ENCODE measurements at regions not wholly inside any gene's neighbourhood (a gene's known extent, or its start where the extent isn't known, plus 50 kb on each side); places are given as distances from the start of the nearest gene placed in this dataset.

- DNase-seq (ENCODE audit: low read depth), result no peak
These were observed 855.0 kb downstream of the USP25 start for GRCh38 chr21:16584756-16585155.

DNA sequence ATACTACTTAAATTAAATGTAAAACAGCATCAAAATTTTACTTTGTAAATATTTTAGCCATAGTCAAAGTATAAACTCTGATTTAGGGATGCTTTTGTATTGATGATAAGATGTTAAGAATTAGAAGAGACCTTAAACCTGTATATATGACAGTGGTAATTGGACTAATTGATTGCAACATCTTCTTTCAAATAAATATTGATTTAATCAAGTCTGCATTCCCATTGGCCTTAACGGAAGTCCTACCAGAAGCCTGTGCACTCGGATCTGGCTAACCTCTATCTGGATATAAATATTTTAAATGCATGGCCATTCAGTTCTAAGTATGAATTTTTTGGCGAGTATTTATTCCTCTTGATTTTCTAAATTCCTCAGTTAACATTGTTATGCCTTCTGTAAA, 856.1 kb downstream of the USP25 start:
- DNase-seq (ENCODE audit: low read depth), result no peak

GRCh38 chr21:16587141-16587581, 857.4 kb downstream of the USP25 start:
- peak; percentile 78 for DNase-seq (ENCODE audit: low read depth)

GRCh38 chr21:16587681-16588375, 858.0 kb downstream of the USP25 start:
- peak; percentile 57 for DNase-seq (ENCODE audit: low read depth)

GRCh38 chr21:16588433-16588860, 858.7 kb downstream of the USP25 start:
- peak; percentile 88 for DNase-seq (ENCODE audit: low read depth)

- no peak for DNase-seq (ENCODE audit: low read depth)
These were observed 859.5 kb downstream of the USP25 start for GRCh38 chr21:16589006-16589898.

DNA sequence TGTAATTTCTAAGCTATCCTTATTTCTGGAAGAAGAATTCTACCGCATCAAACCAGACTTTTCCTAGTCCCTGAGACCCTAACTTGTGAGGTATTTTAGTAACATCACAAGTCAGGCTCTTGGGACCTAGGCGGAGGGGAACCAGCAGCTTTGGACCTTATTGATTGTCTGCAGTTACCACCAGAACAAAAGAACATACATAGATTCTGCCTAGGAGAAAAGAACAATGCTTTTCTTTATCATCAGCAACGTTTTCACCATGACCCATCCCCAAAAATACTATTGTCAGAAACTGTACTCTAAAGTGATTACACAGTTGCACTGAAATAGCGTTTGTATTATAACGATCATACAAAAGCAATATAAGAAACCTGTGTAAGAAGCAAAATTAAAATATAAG, 860.4 kb downstream of the USP25 start:
- DNase-seq (ENCODE audit: low read depth), result no peak

GRCh38 chr21:16590641-16591292, 861.0 kb downstream of the USP25 start:
- no peak for DNase-seq (ENCODE audit: low read depth)

- no peak for DNase-seq (ENCODE audit: low read depth)
These were observed 862.6 kb downstream of the USP25 start for GRCh38 chr21:16592381-16592780.

- DNase-seq (ENCODE audit: low read depth), result no peak
These were observed 864.4 kb downstream of the USP25 start for GRCh38 chr21:16594191-16594590.

DNA sequence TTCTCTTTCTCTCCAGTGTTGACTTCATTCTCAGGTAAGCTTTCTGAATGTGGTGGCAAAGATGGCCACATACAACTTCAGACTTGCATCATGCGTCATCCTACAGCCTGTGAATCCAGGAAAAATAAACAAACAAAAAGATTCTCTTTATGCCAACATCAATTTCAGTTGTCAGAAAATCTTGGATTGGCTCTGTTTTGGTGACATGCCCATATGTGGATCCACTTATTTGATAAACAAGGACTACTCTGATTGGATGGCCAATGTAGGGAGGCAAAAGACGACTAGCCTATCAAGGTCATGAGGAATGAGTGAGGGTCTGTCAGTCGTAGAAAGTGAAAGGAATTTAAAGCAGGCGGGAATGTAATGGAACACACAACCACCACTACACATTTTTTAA, 866.6 kb downstream of the USP25 start:
- no peak for DNase-seq (ENCODE audit: low read depth)

- no peak for DNase-seq (ENCODE audit: low read depth)
These were observed 868.0 kb downstream of the USP25 start for GRCh38 chr21:16597753-16598152.

DNA sequence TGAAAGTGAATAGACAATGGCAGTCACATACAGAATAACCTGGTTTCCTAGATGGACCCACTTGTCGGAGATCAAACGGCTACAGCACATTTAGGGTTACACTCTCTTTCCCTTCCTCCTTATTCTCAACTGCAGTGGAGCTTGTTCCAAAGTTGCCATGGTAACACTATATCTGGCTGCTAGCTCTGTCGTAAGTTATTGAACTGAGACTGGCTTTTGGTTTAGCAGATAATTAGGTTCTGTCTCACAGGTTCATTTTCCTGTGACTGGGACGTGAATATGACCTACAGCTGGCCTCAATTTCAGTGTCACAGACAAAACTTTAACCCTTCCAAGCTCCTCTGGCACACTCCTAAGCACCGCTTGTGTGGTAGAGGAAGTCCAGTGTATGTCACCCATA, 875.8 kb downstream of the USP25 start:
- peak; percentile 58 for DNase-seq (ENCODE audit: low read depth)

- DNase-seq (ENCODE audit: low read depth), result no peak
These were observed 876.5 kb downstream of the USP25 start for GRCh38 chr21:16606271-16606670.

- peak; percentile 12 for DNase-seq (ENCODE audit: low read depth)
These were observed 878.5 kb downstream of the USP25 start for GRCh38 chr21:16608209-16608830.

GRCh38 chr21:16619281-16619680, 889.5 kb downstream of the USP25 start:
- no peak for DNase-seq (ENCODE audit: low read depth)

DNA sequence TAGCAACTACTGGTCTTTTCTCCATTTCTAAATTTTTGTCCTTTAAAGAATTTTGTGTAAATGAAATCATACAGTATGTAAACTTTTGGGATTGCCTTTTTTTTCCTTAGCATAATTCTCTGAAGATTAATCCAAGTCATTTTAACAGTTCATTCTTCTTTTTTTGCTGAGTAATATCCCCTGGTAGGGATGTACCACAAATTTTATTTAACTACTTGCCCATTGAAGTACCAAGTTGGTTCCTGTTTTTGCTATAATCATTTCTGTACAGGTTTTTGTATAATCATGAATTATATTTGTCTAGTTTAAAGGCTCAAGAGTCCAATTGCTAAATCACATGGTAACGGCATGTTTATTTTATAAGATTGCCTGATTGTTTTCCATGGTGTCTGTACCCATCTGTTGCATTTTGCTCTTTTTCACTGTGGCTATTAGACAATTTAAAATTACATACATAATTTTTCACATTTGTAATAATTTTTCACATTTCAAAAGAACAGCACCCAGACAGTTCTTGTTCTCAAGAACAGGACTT, 891.1 kb downstream of the USP25 start:
- no peak for DNase-seq (ENCODE audit: low read depth)

GRCh38 chr21:16624479-16625118, 888.2 kb upstream of the CXADR start:
- DNase-seq (ENCODE audit: low read depth), result peak; percentile 56

DNA sequence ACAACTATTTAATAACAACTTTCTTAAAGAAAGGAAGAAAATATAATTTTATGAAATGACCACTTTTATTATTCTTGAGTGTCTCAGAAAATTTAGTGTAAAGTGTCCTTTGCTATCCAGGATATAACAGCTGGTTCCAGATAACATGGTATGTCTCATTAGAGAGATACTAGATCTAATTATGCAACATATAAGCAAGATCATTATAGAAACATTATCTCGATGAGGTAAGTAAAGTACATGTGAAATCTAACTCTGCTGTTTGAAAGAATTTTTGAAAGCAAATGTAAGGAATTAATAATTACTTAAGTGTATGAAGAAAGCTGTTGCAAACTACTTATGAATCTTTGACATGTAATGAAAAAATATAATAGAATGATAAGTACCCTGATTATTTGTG, 887.4 kb upstream of the CXADR start:
- DNase-seq (ENCODE audit: low read depth), result no peak

DNA sequence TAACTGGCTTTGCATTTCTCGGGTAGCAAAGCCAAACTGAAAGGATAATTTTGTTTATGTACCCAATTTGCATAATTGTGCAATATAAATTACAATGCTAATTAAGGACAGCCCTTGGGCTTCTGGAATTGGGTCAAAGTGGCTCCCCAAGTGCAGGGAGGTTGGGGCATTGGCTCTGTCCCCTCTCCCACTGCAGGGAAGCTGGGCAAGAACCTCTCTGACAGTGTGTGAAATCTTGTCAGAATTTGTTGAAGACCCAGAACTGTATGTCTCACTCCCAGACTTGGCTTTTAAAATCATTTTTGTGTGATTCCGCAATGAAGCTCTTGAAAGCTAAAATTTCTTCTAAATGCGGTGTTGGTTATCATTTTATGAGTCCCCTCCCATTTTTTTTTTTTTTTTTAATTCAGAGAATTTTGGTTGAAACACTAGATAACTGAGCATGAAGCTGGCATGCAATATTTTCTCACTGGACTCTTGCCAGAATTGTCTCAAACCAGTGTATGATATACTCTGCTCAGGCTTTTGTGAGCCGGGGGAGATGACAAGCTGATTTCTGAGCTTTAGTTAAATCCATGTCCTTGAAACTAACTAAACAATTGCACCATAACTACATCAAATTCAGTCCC, 878.9 kb upstream of the CXADR start:
- no peak for DNase-seq (ENCODE audit: low read depth)

- no peak for DNase-seq (ENCODE audit: low read depth)
These were observed 878.3 kb upstream of the CXADR start for GRCh38 chr21:16634515-16634914.

Measured in renal cortical epithelial cell (primary cell).